Tibial artery (tissue), 4 donors: ENCODE measurements at regions not wholly inside any gene's neighbourhood (a gene's known extent, or its start where the extent isn't known, plus 50 kb on each side); places are given as distances from the start of the nearest gene placed in this dataset.

ENCODE experiments used
- DNase-seq, 2 donors: peaks; one replicate each; pipeline ENCODE4 v3.0.0-alpha.2; 2019
- H3K27ac ChIP-seq, 2 donors: fragments of 200-600 bp; sonication (generic) in 1 of 2; 1 replicate in 1 of 2; 2 replicates in 1 of 2; pipeline ENCODE4 v1.5.1; 2018 to 2019; ENCODE audit warnings: mild to moderate bottlenecking in 1 of 2
- H3K27me3 ChIP-seq, 2 donors: fragments of 200-600 bp; sonication (generic) in 1 of 2; one replicate each; pipeline versions ENCODE4 v1.5.1 to v1.6.0; 2016 to 2019
- H3K36me3 ChIP-seq, 3 donors: fragments of 200-600 bp; sonication (generic) in 2 of 3; one replicate each; pipeline ENCODE4 v1.5.1; 2016 to 2019; ENCODE audit warnings: mild to moderate bottlenecking in 2 of 3
- H3K4me1 ChIP-seq, 4 donors: fragments of 200-600 bp; sonication (generic) in 2 of 4; 1 replicate in 3 of 4; 2 replicates in 1 of 4; pipeline ENCODE4 v1.5.1; 2016 to 2019
- H3K4me3 ChIP-seq, 2 donors: fragments of 200-600 bp; sonication (generic) in 1 of 2; 1 replicate in 1 of 2; 2 replicates in 1 of 2; pipeline ENCODE4 v1.5.1; 2018 to 2019; ENCODE audit warnings: mild to moderate bottlenecking in 2 of 2
- H3K9me3 ChIP-seq, 3 donors: fragments of 200-600 bp; sonication (generic) in 1 of 3; one replicate each; pipeline ENCODE4 v1.5.1; 2016 to 2019
- intact Hi-C: fragments of 100-400 bp; cut with DNase I; formaldehyde crosslinking; loops from one replicate; pipeline ENCODE4 v1.15.0; 2023; ENCODE audit warnings: low total_unique reads
- TF ChIP-seq, protein P1 (sequence below), 2 experiments: fragments of 200-600 bp in 1 of 2; fragments of 450-650 bp in 1 of 2; IDR thresholded peaks; one replicate each; pipeline ENCODE4 v1.5.1; 2017 to 2019; ENCODE audit warnings: antibody characterized with exemption in 2 of 2, mild to moderate bottlenecking in 1 of 2, moderate library complexity in 1 of 2

DNA sequence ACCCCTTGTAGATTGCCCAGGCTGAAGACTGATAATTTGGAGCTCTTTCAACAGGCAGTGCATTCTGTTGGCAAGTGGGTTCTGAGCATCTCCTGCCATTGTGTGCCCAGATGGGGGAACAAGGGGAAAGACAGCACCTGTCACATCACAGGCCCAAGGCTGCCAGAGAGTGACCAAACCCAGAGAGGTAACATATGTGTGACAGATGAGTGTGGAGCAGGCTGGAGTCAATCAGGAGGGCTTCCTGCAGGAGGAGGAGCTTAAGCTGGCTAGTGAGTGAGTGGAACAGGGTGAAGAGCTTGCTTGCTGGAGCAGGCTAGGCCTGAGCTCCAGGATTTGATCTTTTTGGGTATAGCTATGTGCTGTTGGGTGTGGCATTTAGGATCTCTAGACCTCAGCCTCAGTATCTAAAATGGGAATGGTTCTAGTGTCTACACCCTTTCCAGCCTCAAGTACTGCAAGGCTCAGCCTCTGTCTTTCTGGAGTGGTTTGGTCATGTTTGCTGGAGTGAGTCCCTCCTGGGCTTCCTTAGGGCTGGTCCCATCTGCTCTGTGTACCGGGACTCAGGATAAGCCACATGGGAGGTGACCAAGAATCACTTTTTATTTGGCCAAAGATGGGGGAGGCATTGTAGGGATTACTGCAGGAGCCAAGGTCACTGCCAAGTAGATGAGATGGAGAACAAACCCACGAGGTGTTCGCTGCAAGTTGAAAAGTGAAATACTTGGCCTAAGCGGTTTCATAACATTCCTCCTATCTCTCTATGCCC lies 152.4 kb upstream of the TSHZ3 start:
- no peaks in the 10 kb centered on the region for H3K9me3 ChIP-seq
- no peak for DNase-seq

DNA sequence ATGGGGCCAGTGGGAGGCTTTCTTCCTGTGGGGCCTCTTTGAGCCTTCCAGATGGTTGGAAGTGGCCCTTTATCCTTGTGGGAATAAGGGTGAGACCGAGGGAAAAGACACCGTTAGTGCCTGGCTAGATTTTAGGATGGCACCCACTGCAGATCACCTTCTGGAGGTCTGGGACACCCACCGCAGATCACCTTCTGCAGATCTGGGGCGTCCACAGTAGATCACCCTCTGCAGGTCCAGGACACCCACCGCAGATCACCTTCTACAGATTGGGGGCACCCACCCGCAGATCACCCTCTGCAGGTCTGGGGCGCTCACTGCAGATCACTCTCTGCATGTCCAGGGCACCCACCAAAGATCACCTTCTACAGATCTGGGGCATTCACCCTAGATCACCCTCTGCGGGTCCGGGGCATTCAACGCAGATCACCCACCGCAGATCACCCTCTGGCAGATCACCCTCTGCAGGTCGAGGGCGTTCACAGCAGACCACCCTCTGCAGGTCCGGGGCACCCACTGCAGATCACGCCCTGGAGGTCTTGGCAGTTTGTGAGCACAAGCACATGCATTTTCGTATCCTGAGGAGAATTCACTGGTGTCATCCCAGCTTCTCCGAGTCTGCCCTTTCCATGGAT lies 153.4 kb upstream of the TSHZ3 start:
- TF ChIP-seq, protein P1, sequence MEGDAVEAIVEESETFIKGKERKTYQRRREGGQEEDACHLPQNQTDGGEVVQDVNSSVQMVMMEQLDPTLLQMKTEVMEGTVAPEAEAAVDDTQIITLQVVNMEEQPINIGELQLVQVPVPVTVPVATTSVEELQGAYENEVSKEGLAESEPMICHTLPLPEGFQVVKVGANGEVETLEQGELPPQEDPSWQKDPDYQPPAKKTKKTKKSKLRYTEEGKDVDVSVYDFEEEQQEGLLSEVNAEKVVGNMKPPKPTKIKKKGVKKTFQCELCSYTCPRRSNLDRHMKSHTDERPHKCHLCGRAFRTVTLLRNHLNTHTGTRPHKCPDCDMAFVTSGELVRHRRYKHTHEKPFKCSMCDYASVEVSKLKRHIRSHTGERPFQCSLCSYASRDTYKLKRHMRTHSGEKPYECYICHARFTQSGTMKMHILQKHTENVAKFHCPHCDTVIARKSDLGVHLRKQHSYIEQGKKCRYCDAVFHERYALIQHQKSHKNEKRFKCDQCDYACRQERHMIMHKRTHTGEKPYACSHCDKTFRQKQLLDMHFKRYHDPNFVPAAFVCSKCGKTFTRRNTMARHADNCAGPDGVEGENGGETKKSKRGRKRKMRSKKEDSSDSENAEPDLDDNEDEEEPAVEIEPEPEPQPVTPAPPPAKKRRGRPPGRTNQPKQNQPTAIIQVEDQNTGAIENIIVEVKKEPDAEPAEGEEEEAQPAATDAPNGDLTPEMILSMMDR (IDR thresholded peaks at IDR 0.05) = no peak
- DNase-seq = no peak
- H3K27me3 ChIP-seq = no peaks in the 10 kb centered on the region

More for the DNA sequence above, 152.4 kb upstream of the TSHZ3 start:
- H3K27ac ChIP-seq = no peak overlapping the region
- no peaks in the 10 kb centered on the region for H3K4me1 ChIP-seq
- no peaks in the 10 kb centered on the region for H3K36me3 ChIP-seq
- intact Hi-C loops = no loop called here
- H3K4me3 ChIP-seq = no peak overlapping the region
- H3K27me3 ChIP-seq = no peaks in the 10 kb centered on the region
- TF ChIP-seq, protein P1 (IDR thresholded peaks at IDR 0.05) = no peak

DNA sequence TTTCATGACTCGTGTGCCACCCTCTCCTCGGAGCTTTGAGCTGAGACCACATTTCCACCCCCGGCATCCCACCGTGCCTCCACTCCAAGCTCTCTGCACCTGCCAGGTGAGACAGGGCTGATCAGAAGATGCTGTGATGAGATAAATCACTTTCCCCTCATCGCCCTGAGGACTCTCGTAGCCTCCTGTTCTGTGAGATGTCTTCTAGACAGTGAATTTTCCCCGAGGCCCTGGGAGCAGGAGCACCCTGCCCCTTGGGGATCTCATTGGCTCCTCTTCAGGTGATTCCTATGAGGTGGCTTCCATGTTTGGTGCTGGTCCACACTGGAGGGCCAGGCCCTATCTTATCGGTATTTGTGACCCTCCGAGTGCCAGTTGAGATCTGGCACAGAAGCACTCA lies 154.0 kb upstream of the TSHZ3 start:
- H3K4me3 ChIP-seq = no peak overlapping the region
- H3K27ac ChIP-seq = no peak overlapping the region
- TF ChIP-seq, protein P1 (IDR thresholded peaks at IDR 0.05) = no peak
- no peaks in the 10 kb centered on the region for H3K9me3 ChIP-seq
- no peaks in the 10 kb centered on the region for H3K27me3 ChIP-seq
- no peaks in the 10 kb centered on the region for H3K36me3 ChIP-seq
- H3K4me1 ChIP-seq = no peaks in the 10 kb centered on the region
- intact Hi-C loops = no loop called here
- no peak for DNase-seq

More for the DNA sequence above, 153.4 kb upstream of the TSHZ3 start:
- no peaks in the 10 kb centered on the region for H3K9me3 ChIP-seq
- no peaks in the 10 kb centered on the region for H3K36me3 ChIP-seq
- intact Hi-C loops = no loop called here
- H3K4me1 ChIP-seq = no peaks in the 10 kb centered on the region
- no peak overlapping the region for H3K27ac ChIP-seq
- H3K4me3 ChIP-seq = no peak overlapping the region

DNA sequence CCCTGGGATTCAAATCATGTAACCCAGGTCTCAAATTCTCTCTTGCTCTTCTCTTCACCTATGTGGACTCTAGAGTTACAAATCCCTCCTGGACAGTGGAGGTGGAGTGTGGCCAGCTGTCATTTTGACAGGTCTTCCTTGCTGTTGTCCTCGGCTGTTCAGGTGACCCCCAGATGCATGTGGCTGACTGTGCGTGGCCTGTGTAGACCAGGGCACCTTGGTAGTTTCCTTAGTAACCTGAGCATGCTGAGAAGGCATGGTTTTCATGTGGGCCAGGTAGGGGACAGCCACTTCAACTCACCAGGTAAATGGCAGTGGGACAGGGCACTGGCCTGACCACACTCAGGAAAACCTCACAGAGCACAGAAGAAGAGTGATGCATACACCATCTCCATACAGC lies 155.0 kb upstream of the TSHZ3 start:
- intact Hi-C loops = no loop called here
- Histone ChIP-seq H3K27me3 (no peaks in the 10 kb centered on the region), H3K4me1 (no peaks in the 10 kb centered on the region), H3K4me3 (no peak overlapping the region), H3K36me3 (no peaks in the 10 kb centered on the region), H3K27ac (no peak overlapping the region), H3K9me3 (no peaks in the 10 kb centered on the region)
- TF ChIP-seq, protein P1 (IDR thresholded peaks at IDR 0.05) = no peak
- no peak for DNase-seq

DNA sequence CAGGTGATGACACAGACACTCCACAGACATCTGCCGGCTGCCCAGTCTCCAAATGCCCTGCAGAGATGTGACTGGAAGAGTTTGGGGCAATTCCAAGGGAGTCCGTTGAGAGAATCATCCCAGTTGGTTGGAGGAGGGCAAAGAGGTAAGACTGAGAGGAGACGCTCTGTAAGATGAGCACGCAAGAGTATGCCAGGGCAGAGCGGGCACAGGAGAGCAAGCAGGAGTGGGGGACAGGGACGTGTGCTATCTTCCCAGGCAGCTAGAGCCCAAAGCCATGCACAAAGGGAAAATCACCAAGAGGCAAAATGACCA lies 156.3 kb upstream of the TSHZ3 start:
- no peaks in the 10 kb centered on the region for H3K27me3 ChIP-seq
- DNase-seq = no peak
- TF ChIP-seq, protein P1 (IDR thresholded peaks at IDR 0.05) = no peak
- no peak overlapping the region for H3K27ac ChIP-seq
- H3K9me3 ChIP-seq = no peaks in the 10 kb centered on the region
- intact Hi-C loops = no loop called here
- no peak overlapping the region for H3K4me3 ChIP-seq
- H3K4me1 ChIP-seq = no peaks in the 10 kb centered on the region
- no peaks in the 10 kb centered on the region for H3K36me3 ChIP-seq
